HG02623 (cell line): ENCODE measurements at regions not wholly inside any gene's neighbourhood (a gene's known extent, or its start where the extent isn't known, plus 50 kb on each side); places are given as distances from the start of the nearest gene placed in this dataset.
"Not testable (repeated sequence)": the region's sequence is repeated elsewhere in the genome, so short reads cannot be mapped to it uniquely, and the experiment has no call there.

Source experiments
- ATAC-seq: cut with Tn5 transposase; IDR thresholded peaks from one replicate; pipeline ENCODE4 v1.9.1; 2021; ENCODE audit warnings: moderate library complexity; ENCODE audit not compliant: unreplicated experiment

DNA sequence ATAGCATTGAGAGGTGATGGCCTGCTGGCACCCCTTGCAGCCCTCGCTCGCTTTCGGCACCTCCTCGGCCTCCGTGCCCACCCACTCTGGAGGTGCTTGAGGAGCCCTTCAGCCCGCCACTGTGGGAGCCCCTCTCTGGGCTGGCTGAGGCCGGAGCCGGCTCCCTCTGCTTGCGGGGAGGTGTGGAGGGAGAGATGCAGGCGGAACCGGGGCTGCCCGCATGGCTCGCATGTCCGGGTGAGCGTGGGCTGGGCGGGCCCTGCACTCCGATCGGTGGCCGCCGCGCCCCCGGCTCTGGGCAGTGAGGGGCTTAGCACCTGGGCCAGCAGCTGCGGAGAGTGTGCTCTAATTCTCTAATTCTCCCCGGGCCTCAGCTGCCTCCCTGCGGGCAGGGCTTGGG is 101.1 kb downstream of the KIF4B start:
- ATAC-seq: no peak

GRCh38 chr5:155116456-155117251 is 103.1 kb downstream of the KIF4B start:
- no peak for ATAC-seq

DNA sequence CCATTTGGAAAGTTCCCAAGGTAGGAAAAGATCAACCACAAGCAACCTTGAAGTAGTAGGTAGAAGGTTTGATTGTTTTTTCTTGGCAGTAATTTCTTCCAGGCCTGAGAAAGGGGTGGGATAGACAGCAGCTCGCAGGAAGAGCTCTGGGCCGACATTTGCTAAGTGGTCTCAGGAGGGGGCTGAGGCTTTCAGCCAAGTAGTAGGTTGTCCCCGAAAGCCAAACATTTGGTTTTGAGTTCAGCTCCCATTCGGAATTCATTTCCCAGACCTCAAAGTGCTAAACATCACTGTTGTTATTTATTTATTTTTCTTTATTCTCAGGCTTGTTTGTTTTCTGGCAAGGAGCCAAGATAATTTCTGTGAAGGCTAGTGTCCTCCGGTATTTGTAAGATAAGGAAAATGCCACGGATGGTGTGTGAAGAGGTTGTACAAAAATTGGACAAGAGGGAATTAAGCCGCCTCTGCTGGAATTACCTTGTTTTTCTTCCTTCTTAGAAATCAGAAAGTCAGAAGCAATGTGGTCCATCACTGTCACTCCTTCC is 112.1 kb downstream of the KIF4B start:
- ATAC-seq: no peak

GRCh38 chr5:155126573-155126972 is 113.0 kb downstream of the KIF4B start:
- ATAC-seq: no peak

DNA sequence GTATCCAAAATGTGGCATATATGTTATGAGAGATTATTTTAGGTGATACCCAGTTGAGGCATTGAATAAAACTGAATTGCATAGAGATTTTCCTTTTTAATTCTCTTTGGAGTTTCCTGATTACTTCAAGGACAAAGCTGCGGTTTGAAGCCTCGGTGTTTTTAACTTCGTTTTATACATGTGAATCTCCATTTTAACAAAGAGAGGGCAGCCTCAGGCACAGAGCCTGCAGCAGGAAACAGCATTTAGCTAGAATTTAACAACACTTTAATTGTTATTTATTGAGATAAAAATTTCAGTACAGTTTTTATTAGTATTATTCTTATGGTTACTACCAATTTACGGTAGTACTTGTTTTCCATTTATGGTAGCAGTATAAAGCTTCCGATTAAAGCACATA is 114.0 kb downstream of the KIF4B start:
- ATAC-seq: no peak

DNA sequence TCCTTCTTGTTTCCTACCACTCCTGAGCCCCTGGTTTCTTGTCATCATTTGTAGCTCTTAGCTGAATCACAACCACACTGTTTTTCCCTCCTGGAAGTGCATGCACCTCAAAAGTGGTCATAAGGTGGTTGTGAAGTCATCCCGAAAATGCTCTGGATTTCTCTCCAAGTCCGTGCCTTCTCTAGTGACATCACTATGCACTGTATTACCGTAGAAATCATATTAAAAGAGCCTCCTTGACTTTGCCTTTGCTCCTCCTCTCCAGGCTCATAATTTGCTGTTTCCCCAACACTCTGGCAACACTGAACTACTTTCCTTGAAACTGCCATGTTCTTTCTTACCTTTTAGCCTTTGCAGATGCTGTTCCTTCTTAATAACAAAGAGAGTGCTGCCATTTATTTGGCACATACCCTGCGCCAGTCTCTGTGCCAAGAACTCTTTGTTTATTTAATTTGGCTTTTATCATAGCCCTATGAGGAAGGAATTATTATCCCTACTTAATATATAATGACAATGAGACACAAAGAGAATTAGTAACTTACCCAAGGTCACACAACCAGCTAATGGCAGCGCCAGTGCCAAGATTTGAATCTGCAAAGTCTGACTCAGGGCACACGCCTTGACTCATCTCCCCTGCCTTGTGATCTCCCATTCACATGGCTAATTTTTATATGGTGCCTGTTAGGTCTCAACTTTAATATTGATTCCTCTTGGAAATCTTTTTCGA is 115.4 kb downstream of the KIF4B start:
- no peak for ATAC-seq

DNA sequence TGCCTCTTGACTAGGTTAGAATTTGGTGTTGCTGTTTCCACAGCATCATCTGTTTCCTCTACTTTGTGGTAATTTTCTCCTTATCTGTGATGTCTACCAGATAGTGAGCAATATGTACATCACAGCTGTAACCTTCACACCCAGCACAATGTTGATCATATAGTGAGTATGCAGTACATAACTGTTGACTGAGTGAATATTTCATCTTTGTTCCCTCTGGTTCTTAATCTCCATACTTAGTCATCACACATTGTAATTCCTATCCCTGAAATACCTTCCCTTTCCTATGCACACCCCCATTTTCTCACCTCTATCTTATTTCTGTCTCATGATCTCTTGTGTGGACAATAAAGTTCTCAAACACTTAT is 115.9 kb downstream of the KIF4B start:
- ATAC-seq: no peak

DNA sequence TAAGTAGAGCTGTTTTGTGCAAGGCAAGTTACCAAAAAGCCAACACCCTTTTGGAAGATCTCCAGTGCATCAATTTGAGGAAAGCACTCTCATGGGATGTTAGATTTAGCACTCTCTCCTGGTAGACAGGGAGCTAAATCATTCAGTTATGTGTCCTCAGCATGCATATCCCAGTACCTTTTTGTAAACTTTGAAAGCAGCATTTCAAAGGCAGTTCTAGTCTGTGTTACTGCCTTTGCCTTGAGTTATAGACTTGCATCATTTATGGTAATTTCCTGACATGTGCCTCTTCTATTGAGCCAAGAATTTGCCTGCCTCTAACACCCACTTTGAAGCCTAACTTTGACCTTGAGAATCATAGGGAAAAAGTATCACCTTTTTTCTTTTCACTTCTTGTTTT is 120.6 kb downstream of the KIF4B start:
- no peak for ATAC-seq

- ATAC-seq: no peak
Observed at GRCh38 chr5:155136216-155136850, 122.8 kb downstream of the KIF4B start.

DNA sequence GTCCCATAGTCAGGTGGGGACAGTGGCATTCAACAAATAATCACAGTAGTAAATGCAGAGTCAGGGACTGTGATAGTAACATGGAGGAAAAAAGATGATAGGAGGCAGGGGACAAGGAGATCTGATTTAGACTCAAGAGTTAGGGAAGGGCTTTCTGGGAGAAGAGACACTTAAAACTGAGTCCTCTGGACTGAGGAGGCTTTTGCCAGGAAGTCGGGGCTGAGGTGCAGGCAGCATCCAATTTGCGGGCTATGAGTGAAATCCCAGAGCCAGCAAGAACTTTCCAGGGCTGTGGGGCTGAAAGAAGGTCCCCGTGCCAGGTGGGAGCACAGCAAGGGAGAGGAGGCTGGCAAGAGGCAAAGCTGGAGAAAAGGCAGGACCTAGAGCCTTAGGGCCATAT is 124.1 kb downstream of the KIF4B start:
- ATAC-seq: no peak

DNA sequence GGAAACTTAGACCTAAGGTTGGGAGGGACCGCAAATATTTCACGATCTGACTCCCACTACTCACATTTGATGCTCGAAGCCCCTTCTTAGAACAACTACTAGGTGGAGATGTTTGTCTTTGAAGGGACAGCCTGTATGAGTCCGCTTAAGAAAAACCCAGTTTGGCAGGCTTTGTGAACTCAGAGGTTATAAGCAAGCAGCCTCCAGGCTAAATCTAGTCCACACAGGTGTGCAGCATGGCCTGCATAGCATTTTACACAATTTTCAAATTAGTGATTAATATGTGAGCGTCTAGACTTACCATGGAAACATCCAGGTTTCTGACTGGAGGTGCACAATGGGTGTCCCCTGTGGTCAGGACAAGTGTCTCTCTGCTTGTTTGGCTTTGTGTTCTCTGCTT is 127.1 kb downstream of the KIF4B start:
- no peak for ATAC-seq

DNA sequence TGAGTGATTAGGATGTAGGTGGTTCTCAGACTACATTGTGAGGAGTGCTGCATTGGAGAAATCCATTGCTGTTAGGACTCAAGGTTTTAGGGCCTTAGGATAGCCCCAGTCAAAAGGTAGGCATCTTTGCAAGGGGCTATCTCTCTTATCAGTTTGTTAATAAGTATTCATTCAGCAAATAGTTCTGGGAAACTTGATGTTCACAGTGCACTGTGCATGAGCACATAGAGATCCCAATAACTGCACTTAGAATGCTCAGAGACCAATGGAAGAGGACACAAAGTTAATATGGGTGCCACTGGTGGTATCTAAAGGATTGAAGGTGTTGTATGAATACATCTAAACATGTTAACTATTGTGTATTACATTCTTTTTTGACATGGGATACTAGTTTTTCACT is 131.4 kb downstream of the KIF4B start:
- ATAC-seq: no peak

- ATAC-seq: no peak
Observed at GRCh38 chr5:155147222-155147621, 133.7 kb downstream of the KIF4B start.

- ATAC-seq: no peak
Observed at GRCh38 chr5:155148694-155149093, 135.1 kb downstream of the KIF4B start.

GRCh38 chr5:155150012-155150411 is 136.5 kb downstream of the KIF4B start:
- ATAC-seq: no peak

DNA sequence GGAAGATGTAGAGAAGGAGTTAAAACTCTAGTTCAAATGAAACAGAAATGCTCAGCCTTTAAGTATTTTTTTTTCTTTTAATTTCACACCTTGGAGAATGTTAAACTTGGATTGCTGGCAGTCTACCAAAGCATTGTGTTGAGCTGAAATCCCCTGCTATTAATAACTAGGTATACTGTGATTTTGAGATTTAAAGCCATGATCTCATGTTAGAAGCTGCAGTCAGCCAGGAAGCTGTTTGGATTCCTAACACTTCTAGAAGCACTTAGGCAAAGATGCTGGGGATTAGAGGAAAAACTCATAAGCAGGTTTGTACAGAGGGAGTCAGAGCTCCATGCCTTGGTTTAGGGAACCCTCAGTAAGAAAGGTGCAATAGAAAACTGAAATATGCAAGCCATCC is 141.4 kb downstream of the KIF4B start:
- no peak for ATAC-seq

DNA sequence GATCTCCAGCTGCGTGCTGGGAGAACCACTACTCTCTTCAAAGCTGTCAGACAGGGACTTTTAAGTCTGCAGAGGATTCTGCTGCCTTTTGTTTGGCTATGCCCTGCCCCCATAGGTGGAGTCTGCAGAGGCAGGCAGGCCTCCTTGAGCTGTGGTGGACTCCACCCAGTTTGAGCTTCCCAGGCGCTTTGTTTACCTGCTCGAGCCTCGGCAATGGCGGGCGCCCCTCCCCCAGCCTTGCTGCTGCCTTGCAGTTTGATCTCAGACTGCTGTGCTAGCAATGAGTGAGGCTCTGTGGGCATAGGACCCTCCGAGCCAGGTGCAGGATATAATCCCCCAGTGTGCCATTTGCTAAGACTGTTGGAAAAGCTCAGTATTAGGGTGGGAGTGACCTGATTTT is 149.5 kb downstream of the KIF4B start:
- not testable (repeated sequence) for ATAC-seq

GRCh38 chr5:155167736-155168135 is 154.2 kb downstream of the KIF4B start:
- no peak for ATAC-seq

DNA sequence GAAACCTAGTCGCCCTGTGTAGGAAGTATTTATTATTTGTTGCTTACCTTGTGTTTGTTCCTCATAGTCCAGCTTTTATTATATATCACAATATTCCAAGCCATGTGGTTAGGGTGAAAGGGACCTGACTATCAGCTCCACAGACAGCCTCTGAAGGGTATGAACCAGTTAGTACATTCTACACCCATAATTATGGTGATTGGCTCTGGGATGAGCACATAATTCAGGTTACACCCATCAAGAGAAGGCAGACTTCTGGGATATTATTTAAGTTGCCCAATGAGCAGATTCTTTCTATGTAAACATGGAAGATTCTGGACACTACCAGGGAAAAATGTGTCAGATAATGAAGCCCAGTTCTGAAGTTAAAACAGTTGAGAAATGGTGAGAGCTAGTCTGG is 168.0 kb downstream of the KIF4B start:
- ATAC-seq: no peak

GRCh38 chr5:155189476-155189875 is 175.9 kb downstream of the KIF4B start:
- ATAC-seq: no peak

GRCh38 chr5:155189981-155190380 is 176.4 kb downstream of the KIF4B start:
- no peak for ATAC-seq

DNA sequence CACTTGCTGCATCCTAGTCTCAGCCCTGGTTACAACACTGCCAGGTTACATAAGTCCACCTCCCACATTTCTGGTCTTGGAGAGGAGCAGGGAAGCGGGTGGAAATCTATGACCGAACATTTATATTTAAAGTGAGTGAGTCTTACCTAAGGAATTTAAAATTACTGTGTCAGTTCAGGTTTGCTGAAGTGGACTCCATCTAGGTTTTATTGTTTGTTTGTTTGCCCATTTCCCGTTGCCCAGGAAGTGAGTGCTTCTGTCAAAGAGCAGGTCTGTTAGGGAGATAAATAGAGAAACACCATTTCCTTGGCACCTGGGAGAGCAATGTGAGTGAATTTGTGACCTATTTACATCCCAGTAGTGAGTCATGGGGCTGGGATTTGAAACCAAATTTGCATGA is 179.5 kb downstream of the KIF4B start:
- no peak for ATAC-seq
